ENCODE measurements at regions not wholly inside any gene's neighbourhood (a gene's known extent, or its start where the extent isn't known, plus 50 kb on each side); places are given as distances from the start of the nearest gene placed in this dataset.

DNA sequence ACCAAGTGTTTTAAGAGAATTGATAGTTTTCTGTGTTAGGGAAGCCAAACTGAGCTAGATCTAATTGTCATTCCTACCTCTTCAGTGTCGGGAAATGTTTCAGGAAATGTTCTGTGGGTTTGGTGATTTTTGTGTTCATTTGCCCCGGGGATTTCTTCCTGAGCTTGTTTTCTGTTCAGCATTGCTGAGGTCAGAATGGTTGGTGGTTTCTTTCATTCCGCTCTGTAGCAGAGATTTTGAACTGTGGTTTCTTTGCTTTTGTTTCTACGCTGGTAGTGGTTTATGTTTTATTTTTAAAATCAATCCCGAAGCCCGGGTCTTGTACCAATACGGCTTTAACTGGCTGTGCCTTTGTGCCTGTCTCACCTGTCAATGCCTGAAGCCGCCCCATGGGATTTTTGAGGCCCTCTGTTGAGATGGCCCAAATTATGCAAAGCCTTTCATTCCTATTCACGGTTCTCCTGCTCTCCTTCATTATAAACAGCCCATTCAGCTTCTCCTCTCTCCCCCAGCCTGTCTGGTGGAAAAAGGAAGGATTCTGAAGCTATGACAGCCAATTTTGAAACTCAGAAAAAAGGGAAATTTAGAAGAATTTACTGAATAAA is 417.2 kb upstream of the KAZN start:
- peaks cover 33% of the 10 kb centered on the region for H3K4me1 Mint-ChIP-seq

DNA sequence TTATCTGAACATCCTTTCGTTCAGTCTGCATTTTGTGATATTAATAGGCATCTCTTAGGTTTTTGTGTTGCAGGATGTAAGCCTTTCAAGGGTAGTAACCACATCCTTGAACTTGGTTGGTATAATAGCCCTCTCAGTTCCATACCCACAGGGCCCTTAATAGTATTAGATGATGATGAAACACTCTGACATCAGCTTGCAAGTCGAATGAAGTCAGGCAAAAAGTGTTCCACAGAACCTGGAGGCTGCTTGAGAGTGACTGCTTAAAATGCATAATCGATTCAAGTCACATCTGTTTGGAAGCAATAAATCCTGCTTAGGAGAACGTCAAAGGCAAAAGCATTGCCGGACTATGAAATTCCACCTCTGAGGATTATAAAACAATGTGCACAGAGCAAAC is 415.6 kb upstream of the KAZN start:
- peaks cover 33% of the 10 kb centered on the region for H3K4me1 Mint-ChIP-seq
- H3K27ac Mint-ChIP-seq (ENCODE audit: unreplicated experiment): no peak overlapping the region
- no peaks in the 10 kb centered on the region for H3K36me3 Mint-ChIP-seq (ENCODE audit: low read depth)
- peaks cover 2% of the 10 kb centered on the region for H3K9me3 Mint-ChIP-seq
- TF ChIP-seq, protein P1, sequence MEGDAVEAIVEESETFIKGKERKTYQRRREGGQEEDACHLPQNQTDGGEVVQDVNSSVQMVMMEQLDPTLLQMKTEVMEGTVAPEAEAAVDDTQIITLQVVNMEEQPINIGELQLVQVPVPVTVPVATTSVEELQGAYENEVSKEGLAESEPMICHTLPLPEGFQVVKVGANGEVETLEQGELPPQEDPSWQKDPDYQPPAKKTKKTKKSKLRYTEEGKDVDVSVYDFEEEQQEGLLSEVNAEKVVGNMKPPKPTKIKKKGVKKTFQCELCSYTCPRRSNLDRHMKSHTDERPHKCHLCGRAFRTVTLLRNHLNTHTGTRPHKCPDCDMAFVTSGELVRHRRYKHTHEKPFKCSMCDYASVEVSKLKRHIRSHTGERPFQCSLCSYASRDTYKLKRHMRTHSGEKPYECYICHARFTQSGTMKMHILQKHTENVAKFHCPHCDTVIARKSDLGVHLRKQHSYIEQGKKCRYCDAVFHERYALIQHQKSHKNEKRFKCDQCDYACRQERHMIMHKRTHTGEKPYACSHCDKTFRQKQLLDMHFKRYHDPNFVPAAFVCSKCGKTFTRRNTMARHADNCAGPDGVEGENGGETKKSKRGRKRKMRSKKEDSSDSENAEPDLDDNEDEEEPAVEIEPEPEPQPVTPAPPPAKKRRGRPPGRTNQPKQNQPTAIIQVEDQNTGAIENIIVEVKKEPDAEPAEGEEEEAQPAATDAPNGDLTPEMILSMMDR (conservative IDR thresholded peaks at IDR 0.05): no peak
- no peak overlapping the region for H3K4me3 Mint-ChIP-seq
- peaks cover 3% of the 10 kb centered on the region for H3K27me3 Mint-ChIP-seq (ENCODE audit: low read depth)
- DNase-seq (ENCODE audit: low read depth, low spot score): no peak

More for the DNA sequence above, 417.2 kb upstream of the KAZN start:
- Mint-ChIP-seq H3K27ac (ENCODE audit: unreplicated experiment) (no peak overlapping the region), H3K27me3 (ENCODE audit: low read depth) (peaks cover 3% of the 10 kb centered on the region), H3K9me3 (peaks cover 2% of the 10 kb centered on the region), H3K36me3 (ENCODE audit: low read depth) (no peaks in the 10 kb centered on the region), H3K4me3 (no peak overlapping the region)
- no peak for DNase-seq (ENCODE audit: low read depth, low spot score)
- TF ChIP-seq, protein P1 (conservative IDR thresholded peaks at IDR 0.05): no peak

DNA sequence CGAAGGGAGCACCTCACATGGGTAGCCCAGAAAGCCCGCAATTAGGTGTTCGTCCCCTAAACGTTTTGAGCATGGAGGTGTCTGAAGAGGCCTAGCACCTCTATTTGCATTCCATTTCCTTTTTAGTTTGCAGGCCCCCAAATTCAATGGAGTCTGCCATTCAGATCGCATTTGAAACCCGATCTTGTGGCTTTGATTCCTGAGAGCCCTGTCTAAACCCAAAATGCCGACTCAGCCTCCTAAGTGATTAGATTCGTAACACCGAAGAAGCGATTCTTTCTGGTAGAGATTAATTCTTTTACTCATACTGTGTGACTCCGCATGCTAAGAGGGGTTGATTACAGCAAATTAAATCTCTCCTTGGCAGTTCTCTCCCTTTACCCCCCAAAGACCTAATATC is 415.2 kb upstream of the KAZN start:
- Mint-ChIP-seq H3K36me3 (ENCODE audit: low read depth) (no peaks in the 10 kb centered on the region), H3K27ac (ENCODE audit: unreplicated experiment) (peak overlapping the region; percentile 10), H3K27me3 (ENCODE audit: low read depth) (peaks cover 3% of the 10 kb centered on the region), H3K9me3 (peaks cover 2% of the 10 kb centered on the region), H3K4me1 (peaks cover 33% of the 10 kb centered on the region), H3K4me3 (no peak overlapping the region)
- TF ChIP-seq, protein P1 (conservative IDR thresholded peaks at IDR 0.05): no peak
- DNase-seq (ENCODE audit: low read depth, low spot score): no peak

DNA sequence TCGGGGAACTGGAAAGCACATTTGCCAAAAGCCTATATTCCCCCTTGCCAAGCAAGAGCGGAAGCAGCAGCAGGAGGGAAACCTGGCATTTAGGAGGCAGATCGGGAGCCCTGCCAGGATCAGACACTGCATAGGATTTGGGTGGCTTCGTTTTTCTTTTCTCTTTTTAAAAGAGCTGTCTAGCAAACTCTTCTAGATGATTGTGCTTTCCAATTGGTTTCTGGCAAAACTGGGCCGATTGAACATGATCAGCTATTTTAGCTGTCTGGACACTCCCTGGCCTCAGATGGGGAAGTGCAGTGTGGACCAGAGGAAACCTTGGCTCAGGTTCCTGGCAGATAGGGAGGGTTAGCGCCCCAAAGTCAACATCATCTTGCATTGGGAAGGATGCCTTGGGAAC is 414.0 kb upstream of the KAZN start:
- TF ChIP-seq, protein P1 (conservative IDR thresholded peaks at IDR 0.05): no peak
- Mint-ChIP-seq H3K27ac (ENCODE audit: unreplicated experiment) (no peak overlapping the region), H3K27me3 (ENCODE audit: low read depth) (peaks cover 3% of the 10 kb centered on the region), H3K4me3 (no peak overlapping the region), H3K9me3 (peaks cover 2% of the 10 kb centered on the region), H3K4me1 (peaks cover 33% of the 10 kb centered on the region), H3K36me3 (ENCODE audit: low read depth) (no peaks in the 10 kb centered on the region)
- DNase-seq (ENCODE audit: low read depth, low spot score): no peak

DNA sequence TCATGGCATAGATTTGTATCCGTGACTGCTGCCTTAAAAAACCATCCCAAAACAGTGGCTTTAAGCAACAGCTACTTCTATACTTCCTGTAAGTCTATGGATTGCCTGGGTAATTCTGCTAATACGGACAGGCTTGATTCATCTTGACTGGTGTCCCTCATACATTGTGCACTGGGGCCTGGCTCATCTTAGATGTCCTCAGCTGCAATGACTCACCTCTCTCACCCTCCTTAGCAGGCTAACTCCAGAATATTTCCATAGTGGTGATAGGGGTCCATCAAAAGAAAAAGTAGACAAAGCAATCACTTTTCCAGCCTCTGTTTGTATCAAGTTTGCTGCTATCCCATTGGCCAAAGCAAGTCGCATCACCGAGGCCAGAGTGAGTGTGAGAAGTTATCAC is 409.1 kb upstream of the KAZN start:
- Mint-ChIP-seq H3K36me3 (ENCODE audit: low read depth) (no peaks in the 10 kb centered on the region), H3K27me3 (ENCODE audit: low read depth) (peaks cover 4% of the 10 kb centered on the region), H3K27ac (ENCODE audit: unreplicated experiment) (no peak overlapping the region), H3K4me1 (no peaks in the 10 kb centered on the region), H3K9me3 (peaks cover 2% of the 10 kb centered on the region), H3K4me3 (no peak overlapping the region)
- TF ChIP-seq, protein P1 (conservative IDR thresholded peaks at IDR 0.05): no peak
- DNase-seq (ENCODE audit: low read depth, low spot score): no peak
